Activated T-cell treated with anti-CD3 and anti-CD28 coated beads, Interleukin-2, amount 50 U/mL, for 72 hours (primary cell): ENCODE measurements at regions not wholly inside any gene's neighbourhood (a gene's known extent, or its start where the extent isn't known, plus 50 kb on each side); places are given as distances from the start of the nearest gene placed in this dataset.

Experiments
- ATAC-seq, 2 donors: fragments of 150-1000 bp; cut with Tn5 transposase; replicated peaks in 1 of 2; 2 replicates each; pipeline ENCODE4 v1.10.0; 2021; ENCODE audit warnings: moderate library complexity in 2 of 2, mild to moderate bottlenecking in 1 of 2
- DNase-seq, 2 donors: peaks; one replicate each; pipeline ENCODE4 v3.0.0; 2021 to 2022; ENCODE audit warnings: mixed read lengths in 1 of 2
- H3K27ac Mint-ChIP-seq: one replicate; pipeline ENCODE4 v1.8.0; 2022; ENCODE audit warnings: mild to moderate bottlenecking, moderate library complexity, mixed read lengths
- H3K27me3 Mint-ChIP-seq: one replicate; pipeline ENCODE4 v1.8.0; 2022; ENCODE audit warnings: low read depth, mixed read lengths
- H3K36me3 Mint-ChIP-seq, 2 donors: one replicate each; pipeline ENCODE4 v1.8.0; 2022; ENCODE audit warnings: mixed read lengths in 2 of 2, mild to moderate bottlenecking in 1 of 2; ENCODE audit not compliant: insufficient read depth in 2 of 2
- H3K4me1 Mint-ChIP-seq: one replicate; pipeline ENCODE4 v1.8.0; 2022; ENCODE audit warnings: low read depth, mixed read lengths
- H3K4me3 Mint-ChIP-seq, 2 donors: one replicate each; pipeline ENCODE4 v1.8.0; 2022; ENCODE audit warnings: mild to moderate bottlenecking in 2 of 2, mixed read lengths in 2 of 2, moderate library complexity in 2 of 2
- H3K9me3 Mint-ChIP-seq, 2 donors: one replicate each; pipeline ENCODE4 v1.8.0; 2022; ENCODE audit warnings: mixed read lengths in 2 of 2

DNA sequence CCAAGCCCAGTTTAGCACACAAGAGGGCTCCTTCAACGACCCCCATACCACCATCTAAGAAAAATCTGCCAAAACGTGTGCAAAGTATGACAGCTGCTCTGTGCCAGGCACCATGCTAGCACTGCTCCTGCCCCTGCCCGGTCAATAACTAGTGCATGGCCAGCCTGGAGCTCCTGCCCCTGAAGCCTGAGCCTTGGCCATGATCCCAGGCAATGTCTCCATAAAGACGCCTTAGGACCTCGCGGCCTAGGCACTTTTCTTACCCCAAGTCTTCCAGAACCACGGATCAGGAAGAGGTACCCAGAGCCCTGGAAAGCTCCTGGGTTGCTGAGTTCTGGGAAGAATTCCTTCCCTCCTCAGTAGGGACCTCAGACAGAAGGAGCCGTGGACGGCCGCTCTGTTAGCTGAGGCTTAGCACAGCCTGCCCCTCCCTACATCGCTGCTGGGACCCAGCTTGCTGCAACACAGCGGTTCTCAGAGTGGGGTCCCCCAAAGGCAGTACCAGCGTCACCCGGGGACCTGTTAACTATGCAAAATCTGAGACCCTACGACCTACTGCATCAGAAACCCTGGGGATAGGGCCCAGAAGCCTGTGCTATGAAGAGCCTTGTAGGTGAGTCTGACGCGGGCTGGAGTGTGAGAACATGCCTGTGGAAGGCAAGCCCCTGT, 117.8 kb upstream of the TWIST2 start:
- H3K27me3 Mint-ChIP-seq, result peaks cover 16% of the 10 kb centered on the region
- H3K36me3 Mint-ChIP-seq, result no peaks in the 10 kb centered on the region
- H3K9me3 Mint-ChIP-seq, result no peaks in the 10 kb centered on the region
- no peak overlapping the region for H3K27ac Mint-ChIP-seq
- H3K4me1 Mint-ChIP-seq, result no peaks in the 10 kb centered on the region
- H3K4me3 Mint-ChIP-seq, result no peak overlapping the region
- no peak for DNase-seq
- ATAC-seq, result no peak

DNA sequence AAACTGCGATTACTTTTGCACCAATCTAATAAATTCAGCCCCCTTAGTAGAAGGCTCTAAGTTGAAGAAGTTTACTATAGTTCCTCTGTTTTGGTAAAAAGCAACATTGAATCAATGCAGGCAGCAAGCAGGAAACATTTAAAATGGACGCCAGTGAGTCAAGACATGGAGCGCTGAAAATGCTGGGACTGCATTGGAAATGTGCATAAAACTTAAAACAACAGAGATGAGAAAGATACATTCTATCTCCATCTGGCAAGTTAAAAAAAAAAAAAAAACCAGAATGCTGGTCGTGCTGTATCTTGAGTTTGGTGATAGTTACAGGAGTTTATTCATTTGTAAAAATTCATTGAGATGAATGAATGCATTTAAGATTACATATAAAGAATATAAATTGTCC, 117.0 kb upstream of the TWIST2 start:
- H3K4me3 Mint-ChIP-seq, result no peak overlapping the region
- no peak overlapping the region for H3K27ac Mint-ChIP-seq
- H3K36me3 Mint-ChIP-seq, result no peaks in the 10 kb centered on the region

DNA sequence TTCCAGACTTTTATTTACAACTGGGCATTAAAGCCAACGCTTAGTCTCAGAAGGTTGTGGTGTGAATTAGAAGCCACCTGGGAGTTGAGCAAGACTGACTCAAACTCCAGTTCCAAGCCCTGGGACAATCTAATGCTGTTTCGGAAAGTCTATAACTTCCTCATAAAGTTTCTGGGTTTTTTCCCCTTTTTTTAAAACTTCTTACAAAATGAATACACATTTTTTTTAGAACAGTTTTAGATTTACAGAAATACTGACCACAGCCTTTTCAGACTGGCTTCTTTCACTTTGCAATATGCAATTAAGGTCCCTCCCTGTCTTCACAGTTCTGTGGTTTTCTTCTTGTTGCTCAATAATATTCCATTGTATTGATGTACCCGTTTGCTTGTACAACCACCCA, 115.9 kb upstream of the TWIST2 start:
- H3K27me3 Mint-ChIP-seq, result peaks cover 12% of the 10 kb centered on the region
- no peaks in the 10 kb centered on the region for H3K36me3 Mint-ChIP-seq
- ATAC-seq, result no peak
- no peaks in the 10 kb centered on the region for H3K9me3 Mint-ChIP-seq
- no peaks in the 10 kb centered on the region for H3K4me1 Mint-ChIP-seq
- no peak for DNase-seq
- H3K4me3 Mint-ChIP-seq, result no peak overlapping the region
- H3K27ac Mint-ChIP-seq, result no peak overlapping the region

More for the DNA sequence above, 117.0 kb upstream of the TWIST2 start:
- no peaks in the 10 kb centered on the region for H3K9me3 Mint-ChIP-seq
- ATAC-seq, result no peak
- no peak for DNase-seq
- H3K27me3 Mint-ChIP-seq, result peaks cover 13% of the 10 kb centered on the region
- no peaks in the 10 kb centered on the region for H3K4me1 Mint-ChIP-seq

DNA sequence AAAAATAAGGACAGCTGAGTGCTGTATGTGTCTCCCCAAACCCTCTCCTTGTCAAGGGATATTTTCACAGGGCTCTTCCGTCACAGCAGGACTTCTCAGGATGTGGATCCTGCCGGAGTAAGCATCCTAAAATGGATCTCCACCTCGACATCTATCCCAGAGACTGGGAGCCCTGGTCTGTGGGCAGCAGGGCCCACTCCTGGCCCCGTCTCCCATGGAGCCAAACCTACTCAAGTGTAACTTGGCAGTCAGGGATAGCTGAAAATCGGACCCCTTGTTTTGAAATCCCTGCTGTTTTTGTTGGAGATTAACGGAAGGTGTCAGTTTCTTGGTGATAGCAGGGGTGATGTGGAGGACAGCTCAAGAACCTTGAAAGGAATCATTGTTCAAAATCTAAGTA, 109.0 kb upstream of the TWIST2 start:
- Mint-ChIP-seq H3K36me3 (no peaks in the 10 kb centered on the region), H3K4me3 (no peak overlapping the region), H3K9me3 (no peaks in the 10 kb centered on the region), H3K27me3 (peaks cover 31% of the 10 kb centered on the region), H3K27ac (no peak overlapping the region), H3K4me1 (no peaks in the 10 kb centered on the region)
- ATAC-seq, result no peak
- DNase-seq, result no peak

DNA sequence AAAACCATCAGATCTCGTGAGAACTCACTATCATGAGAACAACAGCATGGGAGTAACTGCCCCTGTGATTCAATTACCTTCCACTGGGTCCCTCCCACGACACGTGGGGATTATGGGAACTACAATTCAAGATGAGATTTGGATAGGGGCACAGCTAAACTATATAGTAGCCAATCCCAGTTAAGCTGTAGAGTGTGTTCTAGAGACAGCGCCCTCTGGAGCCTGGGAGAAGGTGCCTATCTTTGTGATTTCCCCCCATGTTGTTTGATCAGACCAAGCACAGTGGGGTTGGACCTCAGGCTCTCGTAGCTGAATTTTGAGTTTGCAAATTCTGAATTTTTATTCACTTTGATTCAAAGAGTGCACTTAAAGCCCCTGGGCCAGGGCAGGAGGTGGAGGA, 108.2 kb upstream of the TWIST2 start:
- no peak for DNase-seq
- no peaks in the 10 kb centered on the region for H3K9me3 Mint-ChIP-seq
- H3K4me1 Mint-ChIP-seq, result no peaks in the 10 kb centered on the region
- H3K36me3 Mint-ChIP-seq, result no peaks in the 10 kb centered on the region
- no peak overlapping the region for H3K4me3 Mint-ChIP-seq
- H3K27me3 Mint-ChIP-seq, result peaks cover 36% of the 10 kb centered on the region
- H3K27ac Mint-ChIP-seq, result no peak overlapping the region
- no peak for ATAC-seq

DNA sequence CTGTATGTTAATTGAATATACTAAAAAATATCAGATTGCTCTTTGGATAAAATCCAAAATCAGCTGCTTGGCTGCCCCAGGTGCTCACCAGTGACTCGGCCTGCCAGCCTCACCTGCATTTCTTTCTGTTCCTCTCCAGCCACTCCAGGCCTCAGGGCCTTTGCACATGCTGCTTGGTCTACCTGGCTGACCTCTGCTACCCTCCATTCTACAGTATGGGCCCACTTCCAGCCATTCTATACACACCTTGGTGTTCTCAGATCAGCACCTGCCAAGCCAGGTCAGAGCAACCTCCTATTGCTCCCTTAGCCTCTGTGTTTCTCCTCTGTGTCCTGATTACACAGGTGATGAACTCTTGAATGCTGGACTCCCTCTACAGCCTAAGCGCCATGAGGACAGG, 106.6 kb upstream of the TWIST2 start:
- H3K36me3 Mint-ChIP-seq, result no peaks in the 10 kb centered on the region
- peaks cover 36% of the 10 kb centered on the region for H3K27me3 Mint-ChIP-seq
- H3K4me1 Mint-ChIP-seq, result no peaks in the 10 kb centered on the region
- H3K27ac Mint-ChIP-seq, result no peak overlapping the region
- no peak for ATAC-seq
- no peak overlapping the region for H3K4me3 Mint-ChIP-seq
- H3K9me3 Mint-ChIP-seq, result no peaks in the 10 kb centered on the region
- no peak for DNase-seq

DNA sequence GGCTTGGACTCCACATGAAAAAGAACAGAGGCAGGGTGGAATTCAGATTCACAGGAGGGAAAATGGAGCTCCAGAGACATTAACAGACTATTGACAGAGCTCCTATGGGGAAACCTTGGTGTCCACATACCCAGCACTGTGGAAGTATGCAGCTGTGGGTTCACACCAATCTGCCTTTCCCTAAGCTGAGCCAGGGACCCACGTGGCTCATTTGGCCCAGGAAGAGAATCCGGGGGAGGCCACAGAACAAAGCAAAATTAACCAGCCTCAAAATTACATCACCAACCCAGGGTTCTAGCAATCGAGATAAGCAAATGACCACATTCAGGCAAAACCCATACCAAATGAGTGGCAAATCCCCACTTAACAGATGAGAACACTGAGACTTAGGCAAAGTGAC, 105.8 kb upstream of the TWIST2 start:
- H3K9me3 Mint-ChIP-seq, result no peaks in the 10 kb centered on the region
- no peaks in the 10 kb centered on the region for H3K4me1 Mint-ChIP-seq
- peaks cover 36% of the 10 kb centered on the region for H3K27me3 Mint-ChIP-seq
- no peaks in the 10 kb centered on the region for H3K36me3 Mint-ChIP-seq
- ATAC-seq, result no peak
- H3K4me3 Mint-ChIP-seq, result no peak overlapping the region
- no peak overlapping the region for H3K27ac Mint-ChIP-seq
- DNase-seq, result no peak

DNA sequence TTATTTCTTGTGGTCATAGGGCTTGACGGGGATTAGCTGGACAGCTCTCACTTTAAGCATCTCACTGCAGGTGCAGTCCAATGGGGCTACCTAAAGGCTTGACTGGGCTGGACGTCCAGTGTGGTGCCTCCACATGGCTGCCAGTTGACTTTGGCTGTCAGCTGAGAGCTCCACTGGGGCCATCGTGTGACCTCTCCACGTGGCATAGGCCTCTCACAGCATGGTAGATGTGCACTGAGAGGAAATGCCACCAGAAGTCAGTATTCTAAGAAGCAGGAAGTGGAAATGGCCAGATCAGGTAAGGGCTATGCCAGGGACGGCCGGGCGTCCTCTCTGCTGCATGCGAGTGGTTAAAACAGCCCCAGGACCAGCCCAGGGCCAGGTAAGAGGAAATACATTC, 105.2 kb upstream of the TWIST2 start:
- Mint-ChIP-seq H3K27ac (no peak overlapping the region), H3K4me3 (no peak overlapping the region), H3K9me3 (peaks cover 0 to 1% of the 10 kb centered on the region in 2 donors), H3K36me3 (no peaks in the 10 kb centered on the region), H3K27me3 (peaks cover 31% of the 10 kb centered on the region), H3K4me1 (no peaks in the 10 kb centered on the region)
- DNase-seq, result no peak
- ATAC-seq, result no peak

DNA sequence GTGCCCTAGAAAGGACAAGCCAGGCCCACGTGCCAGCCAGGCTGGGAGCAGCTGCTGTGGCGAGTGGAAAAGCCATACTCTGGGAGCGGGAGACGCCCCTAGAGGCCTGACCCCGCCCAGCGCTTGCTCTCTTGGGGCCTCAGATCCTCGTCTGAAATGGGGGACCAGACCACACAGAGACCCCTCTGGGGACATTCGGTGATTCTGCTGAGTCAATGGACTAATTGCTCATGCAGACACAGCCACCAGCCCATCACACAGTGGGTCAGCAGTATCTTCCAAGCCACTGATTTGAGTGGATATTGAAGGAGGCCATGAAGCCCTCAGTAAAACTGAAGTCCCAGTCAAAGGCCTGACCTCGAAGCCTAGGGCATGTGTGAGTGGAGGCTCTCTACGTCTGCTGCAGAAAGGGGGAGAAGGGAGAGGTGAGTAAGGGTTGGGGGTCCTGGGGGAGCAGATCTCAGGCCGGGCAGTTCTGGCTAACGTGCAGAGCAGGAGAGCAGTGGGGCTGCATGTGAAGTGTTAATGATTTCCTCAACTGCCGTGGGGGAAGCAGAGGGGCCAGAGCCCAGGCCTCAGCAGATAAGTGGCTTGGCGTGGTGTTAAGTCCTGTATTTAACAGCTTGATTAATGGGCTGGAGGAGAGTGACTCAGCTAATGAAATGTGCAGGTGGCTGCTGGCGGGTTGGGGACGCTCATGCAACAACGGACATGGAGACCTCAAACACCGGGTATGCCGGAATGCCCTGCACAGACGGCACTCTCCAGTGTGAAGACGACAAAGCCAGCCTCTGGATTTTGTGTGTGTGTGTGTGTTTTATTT, 104.4 kb upstream of the TWIST2 start:
- Mint-ChIP-seq H3K9me3 (peaks cover 0 to 2% of the 10 kb centered on the region in 2 donors), H3K27ac (no peak overlapping the region), H3K4me1 (no peaks in the 10 kb centered on the region), H3K27me3 (peaks cover 26% of the 10 kb centered on the region), H3K4me3 (no peak overlapping the region), H3K36me3 (no peaks in the 10 kb centered on the region)
- DNase-seq, result no peak
- ATAC-seq, result no peak

DNA sequence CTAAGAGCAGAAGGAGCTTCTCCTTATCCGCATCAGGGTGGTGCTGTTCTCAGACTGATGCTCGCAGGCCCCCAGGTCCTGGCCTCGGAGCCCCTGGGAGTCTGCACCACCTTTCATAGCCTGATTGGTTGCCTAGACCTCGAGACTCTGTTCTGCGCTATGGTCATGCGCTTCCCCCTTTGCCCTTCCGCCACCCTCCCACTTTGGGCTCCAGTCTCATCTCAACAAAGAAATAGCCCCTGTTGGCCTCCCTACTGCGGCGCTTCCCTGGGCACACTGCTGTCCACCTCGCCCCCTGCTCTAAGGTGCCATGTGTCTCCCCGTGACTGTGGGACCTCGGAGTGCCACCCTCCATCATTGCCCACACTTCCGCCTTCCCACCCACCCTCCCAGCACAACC, 102.9 kb upstream of the TWIST2 start:
- Mint-ChIP-seq H3K27ac (no peak overlapping the region), H3K36me3 (peaks cover 2 to 5% of the 10 kb centered on the region in 2 donors), H3K4me1 (no peaks in the 10 kb centered on the region), H3K9me3 (peaks cover 3 to 7% of the 10 kb centered on the region in 2 donors), H3K4me3 (no peak overlapping the region), H3K27me3 (peaks cover 22% of the 10 kb centered on the region)
- DNase-seq (no peak), ATAC-seq (no peak)

DNA sequence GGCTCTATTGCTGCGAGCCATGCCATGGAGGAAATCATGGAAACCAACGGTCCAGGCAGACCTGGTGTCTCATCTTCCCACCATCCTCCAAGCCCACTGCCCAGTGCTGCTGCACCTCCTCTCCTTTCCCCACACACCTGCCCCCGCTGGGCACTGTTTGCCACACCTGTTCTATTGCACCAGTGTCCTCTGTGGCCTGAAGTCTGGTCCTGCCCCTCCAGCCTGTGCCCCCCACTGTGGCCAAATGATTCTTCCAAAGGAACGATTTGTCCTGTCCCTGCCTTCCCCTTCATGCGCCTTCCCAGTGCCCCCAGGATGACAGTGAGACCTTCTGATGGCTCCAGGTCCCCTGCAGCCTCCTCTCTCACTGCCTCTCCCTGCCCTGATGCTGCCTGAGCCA, 101.9 kb upstream of the TWIST2 start:
- Mint-ChIP-seq H3K27ac (no peak overlapping the region), H3K4me1 (no peaks in the 10 kb centered on the region), H3K9me3 (peaks cover 3 to 9% of the 10 kb centered on the region in 2 donors), H3K36me3 (peaks cover 2 to 5% of the 10 kb centered on the region in 2 donors), H3K27me3 (peaks cover 22% of the 10 kb centered on the region), H3K4me3 (no peak overlapping the region)
- ATAC-seq (no peak), DNase-seq (no peak)

DNA sequence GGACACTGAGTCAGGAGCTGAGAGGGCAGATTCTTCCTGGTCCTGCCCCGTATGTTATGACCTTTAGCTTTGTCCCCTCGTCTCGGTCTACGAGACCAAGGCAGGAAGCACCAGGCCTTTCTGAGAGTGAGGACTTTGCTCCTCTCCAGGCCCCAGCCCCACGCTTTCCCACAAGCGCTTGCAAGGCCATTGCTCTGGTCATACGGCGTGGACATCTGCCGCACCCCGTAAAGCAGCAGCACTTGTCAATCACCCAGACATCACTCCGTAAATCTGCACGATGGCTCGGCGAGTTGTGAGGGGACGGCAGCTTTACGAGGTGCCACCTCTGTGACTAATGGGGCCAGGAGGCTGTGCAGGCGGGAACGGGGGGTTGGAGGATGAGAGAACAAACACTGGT, 100.8 kb upstream of the TWIST2 start:
- H3K27me3 Mint-ChIP-seq, result peaks cover 22% of the 10 kb centered on the region
- no peak overlapping the region for H3K27ac Mint-ChIP-seq
- ATAC-seq (no peak), DNase-seq (no peak)
- peaks cover 5 to 9% of the 10 kb centered on the region in 2 donors for H3K9me3 Mint-ChIP-seq
- no peaks in the 10 kb centered on the region for H3K4me1 Mint-ChIP-seq
- no peak overlapping the region for H3K4me3 Mint-ChIP-seq
- peaks cover 2 to 5% of the 10 kb centered on the region in 2 donors for H3K36me3 Mint-ChIP-seq

DNA sequence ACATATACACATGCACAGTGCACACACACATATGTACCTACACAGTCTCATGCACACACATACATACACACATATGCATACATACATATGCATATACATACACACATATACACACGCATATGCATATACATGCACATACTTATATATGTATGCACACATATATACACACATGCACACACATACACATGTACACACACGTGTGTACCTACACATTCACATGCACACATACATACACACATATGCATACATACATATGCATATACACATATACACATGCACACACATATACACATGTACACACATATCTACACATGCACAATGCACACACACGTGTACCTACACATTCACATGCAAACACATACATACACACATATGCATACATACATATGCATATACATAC, 100.3 kb upstream of the TWIST2 start:
- DNase-seq (no peak), ATAC-seq (no peak)
- Mint-ChIP-seq H3K27ac (no peak overlapping the region), H3K36me3 (peaks cover 2 to 5% of the 10 kb centered on the region in 2 donors), H3K9me3 (peaks cover 5 to 9% of the 10 kb centered on the region in 2 donors), H3K4me1 (no peaks in the 10 kb centered on the region), H3K27me3 (peaks cover 22% of the 10 kb centered on the region), H3K4me3 (no peak overlapping the region)
